ENCODE measurements at regions not wholly inside any gene's neighbourhood (a gene's known extent, or its start where the extent isn't known, plus 50 kb on each side); places are given as distances from the start of the nearest gene placed in this dataset.
"Not testable (repeated sequence)": the region's sequence is repeated elsewhere in the genome, so short reads cannot be mapped to it uniquely, and the experiment has no call there.

GRCh38 chr13:80830431-80830830 is 489.5 kb upstream of the SPRY2 start:
- DNase-seq, result no peak

GRCh38 chr13:80828759-80829158 is 487.8 kb upstream of the SPRY2 start:
- DNase-seq, result no peak

- no peak for DNase-seq
Measured at GRCh38 chr13:80825276-80825675, 484.4 kb upstream of the SPRY2 start.

GRCh38 chr13:80824229-80824628 is 483.3 kb upstream of the SPRY2 start:
- no peak for DNase-seq

- DNase-seq, result no peak
Measured at GRCh38 chr13:80823472-80823871, 482.5 kb upstream of the SPRY2 start.

GRCh38 chr13:80821466-80821865 is 480.5 kb upstream of the SPRY2 start:
- no peak for DNase-seq

GRCh38 chr13:80817979-80818378 is 477.1 kb upstream of the SPRY2 start:
- no peak for DNase-seq

- DNase-seq, result no peak
Measured at GRCh38 chr13:80814541-80814940, 473.6 kb upstream of the SPRY2 start.

- not testable (repeated sequence) for DNase-seq
Measured at GRCh38 chr13:80810294-80810693, 469.4 kb upstream of the SPRY2 start.

GRCh38 chr13:80802946-80803345 is 462.0 kb upstream of the SPRY2 start:
- DNase-seq, result no peak

GRCh38 chr13:80798576-80799133 is 457.7 kb upstream of the SPRY2 start:
- DNase-seq, result no peak

GRCh38 chr13:80787604-80788003 is 446.7 kb upstream of the SPRY2 start:
- no peak for DNase-seq

GRCh38 chr13:80783926-80784565 is 443.1 kb upstream of the SPRY2 start:
- no peak for DNase-seq

- no peak for DNase-seq
Measured at GRCh38 chr13:80782441-80782840, 441.5 kb upstream of the SPRY2 start.

- DNase-seq, result no peak
Measured at GRCh38 chr13:80778297-80778696, 437.4 kb upstream of the SPRY2 start.

GRCh38 chr13:80757694-80758093 is 416.8 kb upstream of the SPRY2 start:
- no peak for DNase-seq

GRCh38 chr13:80755910-80756309 is 415.0 kb upstream of the SPRY2 start:
- no peak for DNase-seq

GRCh38 chr13:80754441-80754840 is 413.5 kb upstream of the SPRY2 start:
- no peak for DNase-seq

GRCh38 chr13:80753866-80754265 is 412.9 kb upstream of the SPRY2 start:
- DNase-seq, result no peak

GRCh38 chr13:80751854-80752253 is 410.9 kb upstream of the SPRY2 start:
- DNase-seq, result no peak

GRCh38 chr13:80744147-80744914 is 403.4 kb upstream of the SPRY2 start:
- no peak for DNase-seq

GRCh38 chr13:80742033-80742432 is 401.1 kb upstream of the SPRY2 start:
- DNase-seq, result no peak

GRCh38 chr13:80740071-80740470 is 399.1 kb upstream of the SPRY2 start:
- no peak for DNase-seq

- no peak for DNase-seq
Measured at GRCh38 chr13:80737513-80737912, 396.6 kb upstream of the SPRY2 start.
